Tibial nerve (tissue), 3 donors: ENCODE measurements at regions not wholly inside any gene's neighbourhood (a gene's known extent, or its start where the extent isn't known, plus 50 kb on each side); places are given as distances from the start of the nearest gene placed in this dataset.

Experiments
- CTCF ChIP-seq, 5 experiments: fragments of 200-600 bp in 3 of 5; fragments of 450-650 bp in 2 of 5; sonication (generic) in 3 of 5; IDR thresholded peaks; one replicate each; pipeline ENCODE4 v1.5.1; 2016 to 2019; ENCODE audit warnings: antibody characterized with exemption in 5 of 5, mild to moderate bottlenecking in 3 of 5, moderate library complexity in 2 of 5
- POLR2A ChIP-seq, 2 donors: fragments of 450-650 bp; IDR thresholded peaks; one replicate each; pipeline ENCODE4 v1.6.1; 2017; ENCODE audit warnings: antibody characterized with exemption in 2 of 2, mild to moderate bottlenecking in 2 of 2, moderate library complexity in 2 of 2

DNA sequence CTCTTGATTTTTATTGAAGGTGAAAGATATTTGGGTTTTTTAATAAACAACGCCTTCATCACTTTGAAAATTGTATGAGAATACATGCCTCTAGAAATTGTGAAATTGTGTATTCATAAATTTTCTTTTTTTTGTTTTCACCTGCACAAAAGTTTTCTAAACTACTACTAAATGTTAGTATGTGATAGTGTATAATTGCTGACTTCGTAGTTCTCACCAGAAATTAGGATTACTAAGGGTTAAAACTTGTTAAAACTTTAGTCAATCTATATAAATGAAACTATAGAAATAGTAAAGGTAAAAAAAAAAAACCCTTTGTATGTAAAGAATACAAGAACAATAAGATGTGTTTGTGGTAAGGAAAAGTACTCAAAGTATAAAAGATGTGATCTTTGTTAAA lies 496.5 kb upstream of the ATP2B1 start:
- TF ChIP-seq CTCF (IDR thresholded peaks at IDR 0.05) = no peak
- TF ChIP-seq POLR2A (IDR thresholded peaks at IDR 0.05) = no peak
